ENCODE measurements at regions not wholly inside any gene's neighbourhood (a gene's known extent, or its start where the extent isn't known, plus 50 kb on each side); places are given as distances from the start of the nearest gene placed in this dataset.

- TF ChIP-seq CTCF (IDR thresholded peaks at IDR 0.05) (no peak), POLR2AphosphoS5 (IDR thresholded peaks at IDR 0.05) (no peak), POLR2A (IDR thresholded peaks at IDR 0.05) (no peak)
These were observed 511.4 kb downstream of the PCDH17 start for GRCh38 chr13:58142952-58143351.

All from gastroesophageal sphincter (tissue), 3 donors.